ENCODE measurements at regions not wholly inside any gene's neighbourhood (a gene's known extent, or its start where the extent isn't known, plus 50 kb on each side); places are given as distances from the start of the nearest gene placed in this dataset.

DNA sequence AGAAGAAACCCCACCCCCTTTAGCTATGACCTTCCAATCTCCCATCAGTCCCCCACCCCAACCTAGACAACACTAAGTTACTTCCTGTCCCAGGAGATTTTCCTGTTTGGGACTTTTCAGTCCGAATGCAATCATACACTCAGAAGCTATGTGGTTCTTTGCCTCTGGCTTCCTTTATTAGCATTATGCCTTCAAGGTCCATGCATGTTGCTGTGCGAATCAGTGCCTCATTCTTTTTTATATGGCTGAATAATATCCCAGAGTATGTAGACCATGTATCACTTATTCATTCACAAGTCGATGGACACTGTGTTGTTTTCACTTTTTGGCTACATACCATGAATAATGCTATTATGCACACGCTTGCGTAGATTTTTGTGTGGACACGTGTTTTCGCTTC is 292.1 kb upstream of the HDAC4 start:
- TF ChIP-seq CTCF (IDR thresholded peaks at IDR 0.05; ENCODE audit: insufficient read depth, low read length) (no peak), POLR2AphosphoS5 (IDR thresholded peaks at IDR 0.05; ENCODE audit: low read depth) (no peak), GABPA (IDR thresholded peaks at IDR 0.05; ENCODE audit: low read depth) (no peak), REST (IDR thresholded peaks at IDR 0.05; ENCODE audit: insufficient replicate concordance, low read depth) (no peak)
